Amniotic epithelial cell (primary cell): ENCODE measurements at regions not wholly inside any gene's neighbourhood (a gene's known extent, or its start where the extent isn't known, plus 50 kb on each side); places are given as distances from the start of the nearest gene placed in this dataset.
A peak's percentile ranks its signal among the peaks of the same experiment; 100 is the strongest.

Experiments used
- DNase-seq: peaks from one replicate; pipeline ENCODE4 v3.0.0-alpha.2; 2010; ENCODE audit warnings: low read depth

DNA sequence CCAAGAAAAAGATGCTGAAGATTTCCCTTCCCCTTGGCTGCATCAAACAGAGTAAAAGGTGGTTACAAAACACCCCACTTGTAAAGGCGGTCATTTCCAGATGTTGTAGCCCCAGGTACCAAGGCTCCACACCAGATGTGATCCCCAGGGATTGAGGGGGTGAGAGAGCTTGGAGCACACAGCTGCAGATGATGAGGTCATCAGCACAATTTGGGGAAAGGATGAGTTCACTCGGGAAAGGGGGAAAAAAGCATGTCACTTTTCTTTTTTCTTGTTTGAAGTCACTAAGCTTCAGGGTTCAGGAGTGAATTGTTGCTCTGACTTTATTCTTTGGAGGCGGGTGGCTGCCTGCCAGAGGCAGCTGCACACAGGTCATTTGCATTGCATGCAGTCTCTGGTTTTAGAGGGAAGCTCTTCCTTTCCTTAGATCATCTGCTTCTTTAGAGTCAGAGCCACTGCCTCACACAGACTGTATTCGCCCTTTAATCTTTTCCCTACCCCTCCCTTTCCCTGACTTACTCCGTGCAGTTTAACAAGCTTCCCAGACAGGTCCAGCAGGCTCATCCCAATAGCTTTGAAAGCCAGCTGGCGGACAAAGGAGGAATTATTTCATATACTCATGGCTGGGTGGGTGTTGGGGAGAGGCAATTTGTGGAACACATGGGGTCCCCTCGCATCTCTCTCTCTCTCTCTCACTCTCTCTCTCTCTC lies 409.3 kb upstream of the SLC24A2 start:
- no peak for DNase-seq

DNA sequence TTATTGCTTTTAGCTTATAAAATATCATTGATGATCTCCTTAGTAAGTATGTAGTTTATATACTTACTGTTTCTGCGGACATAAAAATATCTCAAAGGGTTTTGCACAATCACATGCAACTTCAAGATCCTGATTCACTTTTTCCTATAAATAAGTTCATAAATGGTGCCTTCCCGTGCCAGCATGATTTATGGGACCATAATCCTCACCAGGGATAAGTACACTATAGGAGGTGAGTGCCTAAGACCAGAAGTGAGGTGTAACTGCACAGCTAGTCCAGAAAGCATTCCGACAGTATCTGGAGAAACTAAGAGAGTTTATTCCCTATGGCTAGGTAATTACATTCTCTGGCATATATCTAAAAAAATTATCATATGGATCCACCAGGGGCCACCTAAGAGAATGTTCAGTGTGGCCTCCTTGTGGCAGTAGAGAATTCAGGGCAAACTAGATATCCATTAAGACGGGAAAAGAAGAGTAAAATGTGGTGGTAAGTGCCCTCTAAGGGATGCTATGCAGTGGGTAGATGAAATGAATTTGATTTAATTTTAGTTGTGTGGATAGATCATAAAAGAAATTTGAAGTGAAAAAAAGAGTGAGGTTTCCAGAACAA lies 402.5 kb upstream of the SLC24A2 start:
- no peak for DNase-seq

DNA sequence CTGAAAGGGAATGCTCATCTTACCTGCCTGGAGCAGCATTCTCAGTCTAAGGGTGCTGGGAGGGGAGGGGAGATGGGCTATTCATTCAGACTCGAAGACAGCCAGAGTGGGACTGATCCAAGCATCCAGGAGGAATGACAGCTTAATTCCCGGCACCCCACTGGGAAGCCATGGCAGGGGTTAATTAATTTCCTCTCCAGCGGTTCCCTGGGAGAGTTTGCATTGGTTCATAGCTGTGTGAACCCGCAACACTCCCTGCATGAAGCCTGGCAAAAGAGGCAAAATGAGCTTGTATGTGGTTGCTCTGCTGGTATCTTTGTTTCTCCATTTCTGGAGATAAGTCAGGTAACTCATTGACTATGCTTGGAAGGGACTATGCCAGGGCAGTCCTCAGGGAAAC lies 401.0 kb upstream of the SLC24A2 start:
- DNase-seq: no peak

DNA sequence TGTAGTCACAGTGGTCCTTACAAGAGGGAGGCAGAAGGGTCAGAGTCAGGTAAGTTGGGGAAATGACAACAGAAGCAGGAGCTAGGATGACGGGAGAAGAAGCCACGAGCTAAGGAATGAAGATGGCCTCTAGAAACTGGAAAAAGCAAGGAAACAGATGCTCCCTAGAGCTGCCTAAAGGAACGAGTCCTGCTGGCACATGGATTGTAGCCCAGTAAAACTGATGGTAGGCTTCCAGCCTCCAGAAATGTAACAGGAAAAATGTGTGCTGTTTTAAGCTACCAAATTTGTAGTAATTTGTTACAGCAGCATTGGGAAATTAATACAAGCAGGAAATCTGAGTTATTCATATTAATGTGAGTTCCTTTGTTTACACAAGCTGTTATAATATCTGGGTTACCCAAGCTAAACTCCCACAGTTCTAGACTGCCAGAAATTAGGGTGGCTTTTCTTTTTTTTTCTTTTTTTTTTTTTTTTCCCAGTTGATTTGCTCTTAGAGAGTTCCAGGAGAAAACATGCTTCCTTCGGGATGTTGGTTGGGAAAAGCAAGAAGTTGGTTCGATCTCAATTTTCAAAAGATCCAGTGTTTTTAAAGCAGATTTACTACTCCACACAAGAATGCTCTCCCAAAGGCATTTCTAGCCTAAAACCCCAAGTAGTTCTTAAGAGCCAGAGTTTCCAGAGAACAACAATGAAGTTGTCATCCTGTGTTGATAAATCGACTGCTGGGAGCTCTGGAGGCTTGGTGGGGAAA lies 400.0 kb upstream of the SLC24A2 start:
- DNase-seq: no peak

DNA sequence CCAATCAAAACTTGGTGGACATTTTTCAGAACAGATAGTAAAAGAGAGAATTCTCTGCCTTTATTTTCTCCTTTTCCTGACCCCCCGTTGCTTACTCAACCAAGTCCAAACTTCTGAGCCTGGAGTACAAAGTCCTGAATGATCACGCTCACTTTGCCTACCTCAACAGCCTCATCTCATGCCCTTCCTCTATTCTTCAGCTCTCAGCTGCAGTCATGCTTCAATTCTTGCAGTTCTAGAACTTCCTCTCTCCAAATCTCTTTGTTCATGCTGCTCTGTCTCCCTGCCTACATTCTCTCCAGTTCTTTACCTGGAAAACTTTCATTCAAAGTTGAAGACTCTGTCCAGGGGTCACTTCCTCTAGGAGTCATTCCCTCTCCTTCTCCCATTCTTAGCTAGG lies 398.5 kb upstream of the SLC24A2 start:
- no peak for DNase-seq

DNA sequence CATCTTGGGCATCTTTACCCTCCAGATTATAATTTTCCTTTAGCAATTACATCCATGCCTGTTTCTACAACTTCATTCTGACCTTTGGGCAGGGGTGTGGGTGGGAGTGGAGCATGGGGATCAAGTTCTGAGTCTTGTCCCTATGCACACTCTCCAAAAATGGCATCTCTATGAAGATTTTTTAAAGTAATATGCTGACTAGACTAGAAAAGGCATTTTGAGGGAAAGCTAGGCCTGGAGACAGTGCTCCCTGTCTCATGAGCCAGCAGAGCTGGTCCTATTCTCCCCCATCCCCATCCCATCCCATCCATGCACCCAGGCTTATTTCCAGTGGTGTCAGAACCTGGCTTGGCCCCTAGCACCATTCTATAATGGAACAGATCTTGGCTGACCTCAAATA lies 398.0 kb upstream of the SLC24A2 start:
- DNase-seq: no peak

DNA sequence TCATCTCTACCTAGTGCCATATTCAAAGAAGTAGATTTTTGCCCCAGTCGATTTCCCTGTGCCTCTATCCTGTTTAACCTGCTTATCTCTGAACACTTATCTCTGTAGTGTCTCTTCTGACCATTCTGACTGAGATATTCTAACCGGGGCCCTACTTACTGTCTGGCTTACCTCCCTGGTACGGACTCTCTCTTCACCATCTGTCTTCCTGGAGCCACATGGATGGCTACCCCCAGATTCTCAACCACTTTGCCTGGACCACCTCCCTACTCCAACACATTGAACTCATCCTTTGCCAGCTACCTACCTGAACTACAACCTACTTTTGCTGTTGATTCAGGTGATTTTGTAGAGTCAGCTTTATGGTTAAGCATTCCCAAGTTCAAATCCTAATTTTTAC lies 397.4 kb upstream of the SLC24A2 start:
- no peak for DNase-seq

DNA sequence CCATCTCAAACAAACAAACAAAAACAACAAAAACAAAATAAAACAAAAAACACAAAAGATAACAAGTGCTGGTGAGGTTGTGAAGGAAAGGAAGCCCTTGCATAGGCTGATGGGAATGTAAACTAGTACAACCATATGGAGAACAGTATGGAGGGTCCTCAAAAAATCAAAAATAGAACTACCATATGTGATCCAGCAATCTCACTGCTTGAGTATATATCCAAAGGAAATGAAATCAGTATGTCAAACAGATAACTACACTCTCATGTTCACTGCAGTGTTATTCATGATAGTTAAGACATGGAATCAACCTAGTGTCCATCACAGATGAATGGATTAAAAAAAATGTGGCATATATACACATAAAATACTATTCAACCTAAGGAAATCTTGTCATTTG lies 395.7 kb upstream of the SLC24A2 start:
- DNase-seq: no peak

DNA sequence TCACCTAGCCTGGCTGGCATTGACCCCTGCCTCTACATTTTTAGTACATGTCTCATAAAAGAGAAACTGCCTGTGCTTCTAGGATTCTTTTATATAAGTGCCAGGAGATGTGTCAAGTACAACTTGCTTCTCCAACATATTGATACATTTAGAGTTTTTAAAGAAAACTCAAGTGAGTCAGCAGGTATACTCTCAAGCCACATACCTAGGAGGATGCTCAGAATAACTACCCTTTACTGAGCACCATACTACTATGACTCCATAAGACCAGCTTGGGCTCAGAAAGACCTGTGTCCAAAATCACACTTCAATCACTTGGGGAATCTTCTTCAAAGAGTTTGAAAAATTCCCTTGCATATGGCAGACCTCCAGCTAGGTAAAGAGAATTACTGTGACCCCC lies 389.8 kb upstream of the SLC24A2 start:
- DNase-seq: no peak

DNA sequence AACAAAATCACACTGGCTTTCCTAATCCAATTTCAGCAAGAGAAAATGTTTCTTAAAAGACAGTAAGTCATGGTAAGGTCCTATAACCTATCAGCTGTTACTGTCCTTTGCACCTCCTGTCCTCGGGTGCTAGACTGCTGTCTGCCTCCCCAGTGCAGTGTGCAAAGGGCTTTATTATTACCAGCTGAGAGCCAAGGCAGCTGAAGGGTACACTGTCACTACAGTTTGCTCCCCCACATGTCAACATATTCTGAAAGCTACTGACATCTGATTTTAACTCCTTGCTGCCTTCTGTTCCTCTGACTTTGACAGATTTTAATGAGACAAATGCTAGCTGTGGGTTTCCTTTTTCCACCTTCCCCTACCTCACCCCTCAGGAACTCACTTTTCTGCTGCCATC lies 389.4 kb upstream of the SLC24A2 start:
- no peak for DNase-seq

DNA sequence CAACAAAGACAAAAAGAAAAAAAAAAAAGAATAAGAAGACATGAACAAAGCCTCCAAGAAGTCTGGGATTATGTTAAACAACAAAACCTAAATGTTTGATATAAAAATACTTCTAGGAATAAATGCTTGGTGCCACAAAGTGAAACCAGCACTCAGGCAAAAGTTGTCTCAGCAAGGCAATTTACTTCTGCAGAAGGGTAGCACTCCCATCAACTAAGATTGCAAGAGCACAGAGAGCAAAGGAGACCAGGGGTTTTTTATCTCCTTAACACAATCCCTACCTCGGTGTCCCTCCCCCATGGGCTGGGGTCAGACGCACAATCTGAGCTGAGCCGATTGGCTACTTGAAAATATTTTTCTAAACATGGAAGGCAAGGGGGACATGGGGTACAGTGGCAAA lies 381.3 kb upstream of the SLC24A2 start:
- DNase-seq: no peak

DNA sequence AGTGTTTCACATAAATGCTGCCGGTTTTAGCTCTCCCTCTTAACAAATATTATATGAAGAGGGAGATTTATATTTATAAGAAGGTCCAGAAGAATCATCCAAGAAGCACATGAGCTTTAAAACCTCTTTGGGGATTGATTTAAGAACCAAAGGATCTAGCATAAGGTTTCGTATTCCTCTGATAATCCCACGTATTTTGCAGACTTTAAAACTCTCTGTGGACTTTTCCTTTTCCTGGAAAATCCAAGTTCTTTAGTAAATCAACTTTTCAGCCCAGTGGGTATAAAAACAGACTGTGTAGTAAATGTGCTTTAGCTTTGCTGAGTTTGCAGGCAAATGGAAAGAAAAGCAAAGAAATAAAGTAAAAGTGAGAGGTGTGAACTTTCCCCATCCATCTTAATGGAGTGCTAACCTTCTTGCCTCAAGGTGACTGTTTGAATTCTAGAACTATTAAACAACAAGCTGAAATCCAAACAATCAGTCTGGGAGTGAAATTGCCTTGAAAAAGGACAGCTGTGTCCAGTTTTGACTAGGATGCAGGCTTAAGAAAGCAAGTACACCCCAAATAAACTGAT lies 363.4 kb upstream of the SLC24A2 start:
- DNase-seq: no peak

DNA sequence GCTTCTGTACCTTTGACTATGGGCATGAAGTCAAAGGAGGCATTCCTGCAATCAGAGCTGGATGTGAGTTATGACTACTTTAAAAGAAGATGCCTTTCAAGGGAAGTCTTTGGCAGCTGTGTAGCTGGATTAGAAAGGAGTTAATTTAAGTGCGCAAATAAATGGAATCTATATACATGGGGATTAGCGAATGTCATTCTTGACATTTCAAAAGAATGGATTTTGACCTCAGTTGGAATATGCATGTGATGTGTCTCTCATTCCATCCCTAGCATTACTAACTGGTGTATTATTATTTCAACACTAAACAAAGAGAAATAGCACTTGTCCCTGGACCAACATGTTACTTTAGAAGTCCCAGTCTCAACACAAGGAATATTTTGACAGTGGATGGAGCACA lies 359.6 kb upstream of the SLC24A2 start:
- DNase-seq: peak; percentile 1

DNA sequence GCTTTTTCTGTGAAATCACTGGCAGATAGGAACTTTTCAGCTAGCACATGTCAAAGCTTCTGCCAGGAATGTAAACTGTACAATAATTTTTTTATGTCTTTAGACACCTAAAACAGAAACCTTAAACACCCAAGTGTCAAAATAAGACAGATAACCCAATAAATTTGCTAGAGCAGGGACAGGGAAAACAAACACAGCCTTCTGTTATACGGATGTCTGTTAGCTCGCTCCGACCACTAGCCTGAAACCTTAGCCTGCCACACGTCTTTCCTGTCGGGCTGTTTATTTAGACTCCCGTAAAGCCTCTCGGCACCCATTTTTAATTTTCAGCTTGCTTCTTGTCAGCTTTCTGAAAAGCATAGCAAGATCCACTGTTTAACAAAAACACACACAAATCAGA lies 355.4 kb upstream of the SLC24A2 start:
- no peak for DNase-seq

DNA sequence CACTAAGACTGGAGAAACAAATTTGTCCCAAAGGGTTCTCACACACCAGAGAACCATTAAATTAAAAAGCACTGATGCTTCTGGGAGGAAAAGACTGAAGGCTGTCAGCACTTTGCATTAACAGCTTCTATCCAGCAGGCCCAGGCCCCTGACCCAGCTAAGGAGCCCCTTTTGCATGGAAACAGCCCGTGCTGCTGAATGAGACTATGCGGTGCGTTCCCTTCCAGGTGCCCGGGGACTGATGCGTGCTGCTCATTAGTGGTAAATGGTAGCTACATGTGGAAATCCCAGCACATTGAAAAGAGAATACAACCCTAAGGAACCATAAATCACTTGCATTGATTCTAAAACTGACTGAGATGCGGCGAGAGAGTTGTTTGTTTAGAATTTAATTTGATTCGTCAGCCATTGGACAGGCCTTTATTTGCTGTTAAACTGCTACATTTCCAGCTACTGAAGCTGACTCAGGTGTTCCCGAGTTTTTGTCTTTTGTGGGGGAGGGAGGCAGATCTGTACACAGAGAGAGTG lies 351.0 kb upstream of the SLC24A2 start:
- no peak for DNase-seq

DNA sequence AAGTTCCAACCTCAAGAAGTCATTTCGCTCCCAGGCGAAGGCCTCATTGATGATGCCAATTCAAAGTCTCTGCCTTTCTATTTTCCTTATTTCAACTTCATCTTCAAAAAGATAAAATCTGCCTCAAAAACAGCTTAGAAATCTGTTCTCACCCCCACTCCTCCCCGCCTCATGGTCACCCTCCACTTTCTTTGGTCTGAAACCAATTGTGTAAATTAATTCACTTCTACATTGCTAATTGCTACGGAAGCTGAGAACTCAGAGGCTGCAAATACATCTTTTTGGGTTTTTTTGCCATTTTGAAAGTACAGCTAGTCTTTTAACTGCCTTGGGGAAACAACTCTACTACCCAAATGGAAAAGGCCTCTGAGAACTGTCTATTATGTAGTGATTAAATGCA lies 350.0 kb upstream of the SLC24A2 start:
- DNase-seq: no peak

DNA sequence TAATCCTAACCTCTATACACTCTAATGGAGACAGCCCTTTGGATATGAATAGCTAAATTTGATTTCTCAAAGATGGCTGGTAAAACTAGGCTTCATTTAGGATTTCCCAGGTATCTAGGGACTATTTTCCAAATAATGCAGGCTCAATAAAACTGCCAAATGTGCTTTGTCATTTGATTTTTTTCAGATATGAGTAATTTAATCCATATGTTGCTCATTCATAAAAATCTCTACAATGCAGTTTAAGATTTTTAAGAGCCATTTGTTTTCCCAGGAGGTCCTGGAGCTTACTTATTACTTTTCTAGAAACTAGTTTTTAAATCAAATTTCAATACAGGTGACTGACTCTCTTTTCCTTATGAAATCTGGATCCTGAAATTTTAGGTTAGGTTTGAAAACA lies 349.3 kb upstream of the SLC24A2 start:
- DNase-seq: no peak

DNA sequence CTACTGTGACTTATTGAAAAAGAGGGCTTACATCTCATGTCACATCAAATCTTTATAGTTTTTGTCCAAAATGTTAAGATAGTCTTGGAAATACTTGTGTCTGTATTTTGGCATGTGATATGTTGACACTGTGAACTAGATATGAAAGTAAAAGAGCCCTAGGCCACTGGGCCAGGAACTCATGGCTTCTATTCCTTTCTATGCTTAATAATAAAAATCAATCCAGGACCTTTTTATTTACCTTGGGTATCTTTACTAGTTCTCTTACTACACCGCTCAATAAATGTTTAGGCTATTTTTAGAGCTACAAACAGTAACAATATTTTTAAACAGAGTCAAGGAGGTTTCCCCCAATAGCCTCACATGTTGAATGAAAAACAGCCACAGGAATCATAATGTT lies 348.6 kb upstream of the SLC24A2 start:
- no peak for DNase-seq

DNA sequence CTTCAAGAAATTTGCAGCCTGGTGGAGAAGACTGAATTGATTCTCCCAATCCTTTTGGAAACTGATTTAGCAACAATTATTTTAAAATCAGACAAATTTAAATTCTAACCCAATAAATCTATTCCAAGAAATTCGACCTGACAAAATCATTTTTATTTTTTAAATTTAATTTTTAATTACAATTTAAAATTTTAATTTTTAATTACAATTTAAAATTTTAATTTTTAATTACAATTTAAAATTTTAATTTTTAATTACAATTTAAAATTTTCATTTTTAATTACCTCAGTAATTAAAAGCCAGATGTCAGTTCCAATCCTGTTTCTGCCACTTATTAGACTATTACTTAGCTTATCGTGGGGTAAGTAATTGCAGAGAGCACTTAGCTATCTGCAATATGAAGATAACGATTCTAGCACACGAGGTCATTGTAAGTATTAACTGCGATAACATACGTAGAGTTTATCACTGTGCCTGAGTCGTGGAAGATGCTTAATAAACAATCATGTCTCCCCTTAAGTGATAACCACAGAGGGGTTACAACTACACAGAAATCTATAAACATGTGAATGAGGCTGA lies 346.4 kb upstream of the SLC24A2 start:
- no peak for DNase-seq

DNA sequence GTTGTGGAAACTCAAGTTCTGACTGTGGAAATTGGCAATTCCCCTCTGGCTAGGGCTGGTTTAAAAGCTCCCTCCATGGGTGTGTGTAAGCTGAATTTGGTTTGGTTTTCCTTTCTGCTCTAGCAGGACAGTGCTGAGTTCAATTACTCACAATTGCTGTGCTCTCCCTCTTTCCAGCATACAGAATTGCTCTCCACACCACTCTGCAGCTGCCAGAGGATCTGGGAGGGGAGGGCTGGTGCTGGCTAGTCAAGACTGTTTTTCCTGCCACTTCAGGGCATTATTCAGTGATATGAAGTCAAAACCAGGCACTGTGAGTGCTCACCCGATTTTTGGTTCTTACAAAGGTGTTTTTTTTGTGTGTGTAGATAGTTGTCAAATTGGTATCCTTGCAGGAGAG lies 336.9 kb upstream of the SLC24A2 start:
- DNase-seq: no peak

DNA sequence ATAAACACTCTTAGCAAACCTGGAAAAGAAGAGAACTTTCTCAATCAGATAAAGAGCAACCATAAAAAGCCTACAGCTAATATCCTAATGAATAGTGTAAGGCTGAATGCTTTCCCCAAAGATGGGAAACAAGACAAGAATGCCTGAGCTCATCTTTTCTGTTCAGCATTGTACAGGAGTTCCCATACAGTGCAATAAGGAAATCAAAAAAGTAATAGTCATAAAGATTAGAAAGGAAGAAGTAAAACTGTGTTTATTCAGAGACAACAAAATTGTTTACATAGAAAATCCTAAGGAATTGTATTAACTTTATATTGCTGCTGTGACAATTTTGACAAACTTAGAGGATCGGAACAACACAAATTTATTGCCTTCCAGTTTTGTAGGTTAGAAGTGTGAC lies 330.7 kb upstream of the SLC24A2 start:
- DNase-seq: no peak

DNA sequence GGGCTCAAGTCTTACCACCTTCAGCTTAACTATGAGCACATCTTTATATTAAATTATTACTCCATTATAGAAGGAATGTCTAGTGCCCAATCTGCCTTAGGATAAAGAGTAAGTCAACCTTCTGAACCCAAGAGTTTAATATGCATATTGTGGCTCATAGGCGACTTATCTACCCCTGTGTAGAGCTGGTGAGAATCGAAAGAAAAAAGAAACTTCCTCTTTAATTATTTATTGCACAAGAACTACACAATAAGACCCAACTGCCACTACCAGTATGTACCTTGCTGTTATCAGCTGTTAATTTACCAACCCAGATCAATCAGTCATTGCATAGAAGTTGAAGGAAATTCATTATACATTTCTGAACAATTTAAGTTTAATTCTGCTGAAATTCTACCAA lies 329.1 kb upstream of the SLC24A2 start:
- DNase-seq: no peak

DNA sequence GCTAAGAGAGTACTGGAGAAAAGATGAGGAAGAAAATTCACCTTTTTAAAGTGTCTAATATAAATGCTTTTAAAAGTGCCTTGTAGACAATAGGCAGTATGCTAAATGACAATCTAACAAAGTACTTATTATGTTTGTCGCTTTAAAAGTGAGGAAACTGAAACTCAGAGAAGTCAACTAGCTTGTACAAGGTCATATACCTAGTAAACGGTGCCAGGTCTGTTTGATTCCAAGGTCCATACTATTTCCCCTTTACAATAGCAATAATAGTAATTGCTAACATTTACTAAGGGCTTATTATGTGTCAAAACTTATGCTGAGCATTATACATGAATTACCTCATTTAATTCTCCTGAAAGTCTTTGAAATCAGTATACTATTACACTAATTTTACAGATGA lies 328.6 kb upstream of the SLC24A2 start:
- no peak for DNase-seq
